ENCODE measurements at regions not wholly inside any gene's neighbourhood (a gene's known extent, or its start where the extent isn't known, plus 50 kb on each side); places are given as distances from the start of the nearest gene placed in this dataset.
"Not testable (repeated sequence)": the region's sequence is repeated elsewhere in the genome, so short reads cannot be mapped to it uniquely, and the experiment has no call there.

DNA sequence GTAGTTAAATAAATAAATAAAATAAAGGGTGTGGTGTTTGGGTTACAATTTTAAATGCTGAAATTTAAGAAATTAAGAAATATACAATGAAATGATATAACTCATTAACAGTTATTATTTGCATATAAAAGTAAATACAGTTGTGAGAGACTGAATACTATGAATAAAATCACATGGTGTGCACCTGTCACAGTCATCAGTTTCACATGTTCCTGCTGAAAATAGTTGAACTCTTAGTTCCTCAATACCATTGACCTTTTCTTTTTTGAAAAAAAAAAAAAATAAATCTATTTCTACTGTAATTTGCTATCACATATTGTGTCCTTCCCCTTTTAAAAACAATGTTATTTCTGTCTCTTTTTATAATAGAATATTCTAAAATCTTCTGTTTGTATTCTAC lies 130.9 kb upstream of the CHD1 start:
- no peak for DNase-seq (ENCODE audit: low spot score)
- intact Hi-C loops (cut with micrococcal nuclease): loop anchor here (1.0 to 2.0 kb wide), 4 partner anchors 26 to 285 kb away; no protein-coding TSS in a partner anchor
- Mint-ChIP-seq H3K4me3 (no peak overlapping the region), H3K9me3 (no peaks in the 10 kb centered on the region), H3K27me3 (ENCODE audit: insufficient read depth) (peaks cover 16% of the 10 kb centered on the region), H3K4me1 (ENCODE audit: low read depth) (peaks cover 5% of the 10 kb centered on the region), H3K27ac (no peak overlapping the region), H3K36me3 (ENCODE audit: low read depth) (no peaks in the 10 kb centered on the region)

GRCh38 chr5:99058466-99058865 lies 129.7 kb upstream of the CHD1 start:
- Mint-ChIP-seq H3K9me3 (no peaks in the 10 kb centered on the region), H3K36me3 (ENCODE audit: low read depth) (no peaks in the 10 kb centered on the region), H3K4me3 (no peak overlapping the region), H3K27ac (no peak overlapping the region), H3K27me3 (ENCODE audit: insufficient read depth) (peaks cover 11% of the 10 kb centered on the region), H3K4me1 (ENCODE audit: low read depth) (peaks cover 5% of the 10 kb centered on the region)
- DNase-seq (ENCODE audit: low spot score): no peak
- intact Hi-C loops (cut with micrococcal nuclease): no loop called here

DNA sequence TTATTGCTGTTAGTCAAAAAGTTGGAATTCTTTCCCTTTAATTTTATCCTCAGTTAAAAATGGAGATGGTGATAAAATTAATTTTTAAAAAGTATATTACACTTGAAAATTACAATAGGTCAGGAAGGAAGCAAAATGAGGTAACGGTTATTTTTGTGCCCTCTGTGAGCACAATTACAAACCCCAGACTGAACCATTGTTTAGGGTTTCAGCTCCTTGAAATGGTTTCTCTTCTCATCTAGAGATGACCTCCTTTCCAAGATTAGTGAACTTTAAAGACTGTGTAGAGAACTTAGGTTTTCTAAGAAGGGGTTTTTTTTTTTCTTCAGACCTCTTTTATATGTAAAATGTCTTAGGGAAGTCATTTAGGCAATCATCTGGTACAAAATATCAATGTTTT lies 126.2 kb upstream of the CHD1 start:
- Mint-ChIP-seq H3K27ac (no peak overlapping the region), H3K36me3 (ENCODE audit: low read depth) (no peaks in the 10 kb centered on the region), H3K9me3 (no peaks in the 10 kb centered on the region), H3K27me3 (ENCODE audit: insufficient read depth) (peaks cover 13% of the 10 kb centered on the region), H3K4me3 (no peak overlapping the region), H3K4me1 (ENCODE audit: low read depth) (no peaks in the 10 kb centered on the region)
- intact Hi-C loops (cut with micrococcal nuclease): no loop called here
- no peak for DNase-seq (ENCODE audit: low spot score)

DNA sequence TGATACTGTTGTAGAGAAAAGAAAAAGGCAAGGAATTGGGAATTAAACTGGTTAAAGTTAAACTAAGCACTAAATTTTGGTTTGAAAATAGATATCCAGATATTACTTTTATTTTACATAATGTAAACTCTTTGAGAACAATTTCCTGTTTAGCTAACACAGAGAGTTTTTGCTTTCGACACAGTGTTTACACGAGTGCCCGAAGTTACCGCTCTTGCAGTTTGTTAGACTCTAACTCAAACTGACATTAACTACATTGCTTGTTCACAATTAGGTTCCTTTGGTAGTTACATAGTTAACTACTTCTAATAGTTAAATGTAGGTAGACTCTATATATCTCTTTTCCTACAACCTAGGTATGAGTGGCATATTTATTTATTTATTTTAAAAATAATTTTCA lies 117.1 kb upstream of the CHD1 start:
- intact Hi-C loops (cut with micrococcal nuclease): no loop called here
- Mint-ChIP-seq H3K4me3 (no peak overlapping the region), H3K36me3 (ENCODE audit: low read depth) (peaks cover 8% of the 10 kb centered on the region), H3K27me3 (ENCODE audit: insufficient read depth) (peaks cover 5% of the 10 kb centered on the region), H3K9me3 (peaks cover 21% of the 10 kb centered on the region), H3K27ac (no peak overlapping the region), H3K4me1 (ENCODE audit: low read depth) (no peaks in the 10 kb centered on the region)
- no peak for DNase-seq (ENCODE audit: low spot score)

DNA sequence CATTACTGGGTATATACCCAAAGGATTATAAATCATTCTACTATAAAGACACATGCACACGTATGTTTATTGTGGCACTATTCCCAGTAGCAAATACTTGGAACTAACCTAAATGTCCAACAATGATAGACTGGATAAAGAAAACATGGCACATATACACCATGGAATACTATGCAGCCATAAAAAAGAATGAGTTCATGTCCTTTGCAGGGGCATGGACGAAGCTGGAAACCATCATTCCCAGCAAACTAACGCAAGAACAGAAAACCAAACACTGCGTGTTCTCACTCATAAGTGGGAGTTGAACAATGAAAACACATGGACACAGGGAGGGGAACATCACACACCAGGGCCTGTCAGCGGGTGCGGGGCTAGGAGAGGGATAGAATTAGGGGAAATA lies 114.5 kb upstream of the CHD1 start:
- DNase-seq (ENCODE audit: low spot score); H3K4me3 Mint-ChIP-seq; H3K4me1 Mint-ChIP-seq (ENCODE audit: low read depth); intact Hi-C loops (cut with micrococcal nuclease); H3K27me3 Mint-ChIP-seq (ENCODE audit: insufficient read depth); H3K27ac Mint-ChIP-seq: not testable (repeated sequence)
- Mint-ChIP-seq H3K36me3 (ENCODE audit: low read depth) (peaks cover 22% of the 10 kb centered on the region), H3K9me3 (peaks cover 43% of the 10 kb centered on the region)

GRCh38 chr5:99037668-99038067 lies 108.9 kb upstream of the CHD1 start:
- Mint-ChIP-seq H3K9me3 (peaks cover 45% of the 10 kb centered on the region), H3K27ac (no peak overlapping the region), H3K36me3 (ENCODE audit: low read depth) (peaks cover 22% of the 10 kb centered on the region), H3K27me3 (ENCODE audit: insufficient read depth) (peaks cover 5% of the 10 kb centered on the region), H3K4me3 (no peak overlapping the region), H3K4me1 (ENCODE audit: low read depth) (peaks cover 43% of the 10 kb centered on the region)
- peak; percentile 50 for DNase-seq (ENCODE audit: low spot score)
- intact Hi-C loops (cut with micrococcal nuclease): loop anchor here (10.0 kb wide), 1 partner anchor 263 kb away; the partner anchor contains the start of gene RGMB

DNA sequence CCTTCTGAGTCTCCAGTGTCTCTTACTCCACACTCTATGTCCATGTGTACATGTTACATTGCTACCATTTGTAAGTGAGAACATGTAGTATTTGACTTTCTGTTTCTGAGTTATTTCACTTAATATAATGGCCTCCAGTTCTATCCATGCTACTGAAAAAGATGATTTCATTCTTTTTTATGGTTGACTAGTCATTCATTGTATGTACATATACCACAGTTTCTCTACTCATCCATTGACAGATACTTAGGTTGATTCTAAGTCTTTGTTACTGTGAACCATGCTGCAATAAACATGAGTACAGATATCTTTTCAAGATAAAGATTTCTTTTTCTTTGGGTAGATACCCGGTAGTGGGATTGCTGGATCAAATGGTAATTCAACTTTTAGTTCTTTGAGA lies 107.1 kb upstream of the CHD1 start:
- H3K27me3 Mint-ChIP-seq (ENCODE audit: insufficient read depth): peaks cover 5% of the 10 kb centered on the region
- no peak overlapping the region for H3K4me3 Mint-ChIP-seq
- H3K36me3 Mint-ChIP-seq (ENCODE audit: low read depth): peaks cover 14% of the 10 kb centered on the region
- peaks cover 27% of the 10 kb centered on the region for H3K9me3 Mint-ChIP-seq
- intact Hi-C loops (cut with micrococcal nuclease): loop anchor here (1.0 to 10.0 kb wide), 2 partner anchors 9 to 261 kb away; partner anchors contain the start of gene RGMB
- H3K27ac Mint-ChIP-seq: no peak overlapping the region
- H3K4me1 Mint-ChIP-seq (ENCODE audit: low read depth): peaks cover 58% of the 10 kb centered on the region
- no peak for DNase-seq (ENCODE audit: low spot score)

DNA sequence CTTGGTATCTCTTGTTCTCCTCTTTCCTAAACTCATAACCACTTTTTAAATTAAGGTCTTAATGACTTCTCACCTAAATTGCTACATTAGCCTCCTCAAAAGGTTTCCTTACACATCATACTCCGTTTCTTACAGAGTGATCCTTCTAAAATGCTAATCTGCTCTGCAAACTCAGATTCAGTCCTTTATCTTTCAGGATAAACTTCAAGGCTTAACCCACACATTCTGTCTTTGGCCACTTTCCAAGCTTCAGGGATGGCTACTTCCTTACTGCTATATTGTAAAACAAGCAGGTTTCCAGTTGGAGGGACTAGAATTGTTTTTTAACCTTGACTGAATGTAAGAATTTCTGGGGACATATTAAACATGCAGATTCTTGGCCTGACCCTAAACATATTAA lies 105.5 kb upstream of the CHD1 start:
- Mint-ChIP-seq H3K9me3 (peaks cover 13% of the 10 kb centered on the region), H3K4me1 (ENCODE audit: low read depth) (peaks cover 70% of the 10 kb centered on the region), H3K27ac (peak overlapping the region; percentile 86), H3K36me3 (ENCODE audit: low read depth) (peaks cover 4% of the 10 kb centered on the region), H3K27me3 (ENCODE audit: insufficient read depth) (peaks cover 2% of the 10 kb centered on the region), H3K4me3 (peak overlapping the region; percentile 43)
- DNase-seq (ENCODE audit: low spot score): no peak
- intact Hi-C loops (cut with micrococcal nuclease): loop anchor here (10.0 kb wide), 1 partner anchor 260 kb away; the partner anchor contains the start of gene RGMB

GRCh38 chr5:99033014-99033900 lies 104.5 kb upstream of the CHD1 start:
- H3K36me3 Mint-ChIP-seq (ENCODE audit: low read depth): no peaks in the 10 kb centered on the region
- no peak for DNase-seq (ENCODE audit: low spot score)
- H3K27me3 Mint-ChIP-seq (ENCODE audit: insufficient read depth): peaks cover 2% of the 10 kb centered on the region
- peak overlapping the region; percentile 79 for H3K4me3 Mint-ChIP-seq
- peaks cover 72% of the 10 kb centered on the region for H3K4me1 Mint-ChIP-seq (ENCODE audit: low read depth)
- peaks cover 5% of the 10 kb centered on the region for H3K9me3 Mint-ChIP-seq
- H3K27ac Mint-ChIP-seq: peak overlapping the region; percentile 86
- intact Hi-C loops (cut with micrococcal nuclease): loop anchor here (1.0 to 10.0 kb wide), 4 partner anchors 27 to 258 kb away; partner anchors contain the start of gene RGMB

DNA sequence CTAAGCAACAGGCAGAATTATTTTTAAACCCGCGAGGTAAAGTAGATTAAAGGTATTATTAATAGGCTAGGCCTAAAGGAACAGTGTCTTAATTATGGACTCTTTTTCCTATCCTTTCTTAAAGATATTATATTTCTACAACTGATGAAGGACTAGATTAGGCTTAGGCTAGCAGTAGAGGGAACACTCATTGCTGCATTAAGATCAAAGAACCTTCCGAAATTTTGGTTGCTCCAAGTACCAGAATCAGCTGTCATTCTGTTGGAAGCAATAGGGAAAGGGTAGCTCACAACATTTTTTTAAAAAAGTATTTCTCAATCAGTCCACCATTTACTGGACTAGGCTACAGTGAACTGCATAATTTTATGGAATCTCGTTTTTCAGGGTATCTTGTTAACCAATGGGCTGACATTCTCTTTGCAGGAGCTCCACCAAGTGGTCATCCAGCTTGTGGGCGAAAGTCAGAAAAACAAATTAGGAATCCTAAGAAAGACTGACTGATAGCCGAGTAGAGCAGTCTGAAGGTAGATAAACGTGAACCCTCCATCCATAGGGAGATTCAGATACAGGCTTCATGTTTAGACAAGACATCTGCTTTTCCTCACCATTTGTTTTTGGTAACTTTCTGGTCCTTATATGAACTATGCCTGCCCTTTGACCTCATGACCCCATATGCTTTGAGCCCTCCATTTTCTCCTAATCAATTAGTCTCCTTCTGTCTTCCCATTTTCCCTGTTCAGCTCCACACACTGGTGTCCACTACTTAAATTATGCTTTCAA lies 103.6 kb upstream of the CHD1 start:
- peaks cover 3% of the 10 kb centered on the region for H3K9me3 Mint-ChIP-seq
- no peak for DNase-seq (ENCODE audit: low spot score)
- peak overlapping the region; percentile 79 for H3K4me3 Mint-ChIP-seq
- peak overlapping the region; percentile 86 for H3K27ac Mint-ChIP-seq
- peaks cover 78% of the 10 kb centered on the region for H3K4me1 Mint-ChIP-seq (ENCODE audit: low read depth)
- intact Hi-C loops (cut with micrococcal nuclease): loop anchor here (1.0 to 10.0 kb wide), 4 partner anchors 28 to 258 kb away; partner anchors contain the start of gene RGMB
- H3K27me3 Mint-ChIP-seq (ENCODE audit: insufficient read depth): peaks cover 2% of the 10 kb centered on the region
- H3K36me3 Mint-ChIP-seq (ENCODE audit: low read depth): no peaks in the 10 kb centered on the region

GRCh38 chr5:99030906-99031440 lies 102.2 kb upstream of the CHD1 start:
- H3K9me3 Mint-ChIP-seq: no peaks in the 10 kb centered on the region
- H3K27ac Mint-ChIP-seq: no peak overlapping the region
- peaks cover 81% of the 10 kb centered on the region for H3K4me1 Mint-ChIP-seq (ENCODE audit: low read depth)
- intact Hi-C loops (cut with micrococcal nuclease): loop anchor here (1.0 to 10.0 kb wide), 2 partner anchors 26 to 256 kb away; partner anchors contain the start of gene RGMB
- H3K4me3 Mint-ChIP-seq: no peak overlapping the region
- DNase-seq (ENCODE audit: low spot score): no peak
- peaks cover 2% of the 10 kb centered on the region for H3K27me3 Mint-ChIP-seq (ENCODE audit: insufficient read depth)
- H3K36me3 Mint-ChIP-seq (ENCODE audit: low read depth): no peaks in the 10 kb centered on the region

DNA sequence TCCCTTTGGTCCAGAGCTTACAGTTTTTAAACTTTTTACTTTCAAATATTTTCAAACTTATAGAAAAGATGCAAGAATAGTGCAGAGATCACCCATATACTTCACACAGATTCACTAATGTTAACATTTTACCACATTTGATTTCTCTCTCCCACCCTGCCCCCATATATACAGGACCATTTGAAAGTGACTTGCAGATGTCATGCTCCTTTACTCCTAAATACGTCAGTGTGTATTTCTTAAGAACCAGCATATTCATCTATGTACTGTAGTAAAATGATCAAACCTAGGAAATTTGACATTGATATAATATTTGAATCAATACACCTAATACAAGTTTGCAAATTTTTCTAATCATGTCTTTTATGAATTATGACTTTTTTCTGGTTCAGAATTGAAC lies 100.4 kb upstream of the CHD1 start:
- H3K4me1 Mint-ChIP-seq (ENCODE audit: low read depth): peaks cover 81% of the 10 kb centered on the region
- H3K9me3 Mint-ChIP-seq: no peaks in the 10 kb centered on the region
- no peak overlapping the region for H3K27ac Mint-ChIP-seq
- H3K4me3 Mint-ChIP-seq: no peak overlapping the region
- intact Hi-C loops (cut with micrococcal nuclease): loop anchor here (5.0 kb wide), 1 partner anchor 1482 kb away; no protein-coding TSS in a partner anchor
- H3K36me3 Mint-ChIP-seq (ENCODE audit: low read depth): no peaks in the 10 kb centered on the region
- peaks cover 2% of the 10 kb centered on the region for H3K27me3 Mint-ChIP-seq (ENCODE audit: insufficient read depth)
- DNase-seq (ENCODE audit: low spot score): no peak

All from activated T-helper 1 cell treated with anti-CD3 and anti-CD28 coated beads, Interleukin-12 subunit alpha, Interleukin-12 subunit beta, Interleukin-2, Interleukin-4 antibody, amounts not matched to agents 30 ng/mL and 10 ng/mL and 1 ng/mL, durations not matched to agents 14 hours and 24 hours and 36 hours (primary cell).